HAP-1 (cell line): ENCODE measurements at regions not wholly inside any gene's neighbourhood (a gene's known extent, or its start where the extent isn't known, plus 50 kb on each side); places are given as distances from the start of the nearest gene placed in this dataset.

Experiments used
- DNase-seq, 2 experiments: peaks; one replicate each; pipeline ENCODE4 v3.0.0-alpha.2; 2016 to 2020; ENCODE audit warnings: low spot score in 2 of 2
- H3K27me3 ChIP-seq: fragments of 250-450 bp; sonication (Bioruptor Pico); 2 replicates; pipeline ENCODE4 v1.5.1; 2020; ENCODE audit warnings: low read depth, mild to moderate bottlenecking, moderate library complexity
- H3K36me3 ChIP-seq: fragments of 250-450 bp; sonication (Bioruptor Pico); replicated peaks from 2 replicates; pipeline ENCODE4 v1.5.1; 2020; ENCODE audit warnings: mild to moderate bottlenecking
- H3K4me1 ChIP-seq: fragments of 250-450 bp; sonication (Bioruptor Pico); 2 replicates; pipeline ENCODE4 v1.5.1; 2020; ENCODE audit warnings: mild to moderate bottlenecking
- H3K4me3 ChIP-seq: fragments of 250-450 bp; sonication (Bioruptor Pico); 2 replicates; pipeline ENCODE4 v1.5.1; 2020; ENCODE audit warnings: mild to moderate bottlenecking, moderate library complexity
- H3K9me3 ChIP-seq: fragments of 250-450 bp; sonication (Bioruptor Pico); 2 replicates; pipeline ENCODE4 v1.5.1; 2020; ENCODE audit warnings: mild to moderate bottlenecking, moderate library complexity
- in situ Hi-C: fragments of 300-500 bp; cut with MboI; formaldehyde crosslinking; loops from 3 replicates; pipeline ENCODE4 v1.14.3; 2020; ENCODE audit warnings: low sequenced_read_pairs, inconsistent platforms, mixed read lengths

GRCh38 chr4:13316354-13316753 lies 167.8 kb downstream of the RAB28 start:
- Histone ChIP-seq H3K27me3 (no peaks in the 10 kb centered on the region), H3K36me3 (no peaks in the 10 kb centered on the region), H3K9me3 (no peaks in the 10 kb centered on the region), H3K4me1 (no peaks in the 10 kb centered on the region; the same call in 1 of the 2 replicates), H3K4me3 (no peak overlapping the region)
- no peak for DNase-seq
- in situ Hi-C loops, result no loop called here

DNA sequence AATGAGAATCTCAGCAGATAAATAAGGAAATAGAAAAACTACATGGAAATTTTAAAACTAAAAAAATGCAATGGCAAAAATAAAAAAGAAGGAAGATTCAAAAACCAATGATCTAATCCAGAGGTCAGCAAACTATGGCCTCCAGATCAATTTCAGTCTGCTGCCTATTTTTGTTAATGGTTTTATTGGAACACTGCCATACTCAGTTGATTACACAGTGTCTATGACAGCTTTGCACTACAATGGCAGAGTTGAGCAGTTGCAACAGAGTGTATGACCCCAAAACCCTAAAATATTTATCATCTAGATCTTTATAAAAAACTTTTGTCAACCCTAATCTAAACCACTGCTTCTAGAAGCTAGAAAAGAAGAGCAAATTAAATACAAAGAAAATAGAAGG lies 170.3 kb downstream of the RAB28 start:
- Histone ChIP-seq H3K4me3 (no peak overlapping the region), H3K27me3 (no peaks in the 10 kb centered on the region), H3K9me3 (no peaks in the 10 kb centered on the region), H3K4me1 (no peaks in the 10 kb centered on the region; the same call in 1 of the 2 replicates), H3K36me3 (no peaks in the 10 kb centered on the region)
- no peak for DNase-seq
- in situ Hi-C loops, result no loop called here

DNA sequence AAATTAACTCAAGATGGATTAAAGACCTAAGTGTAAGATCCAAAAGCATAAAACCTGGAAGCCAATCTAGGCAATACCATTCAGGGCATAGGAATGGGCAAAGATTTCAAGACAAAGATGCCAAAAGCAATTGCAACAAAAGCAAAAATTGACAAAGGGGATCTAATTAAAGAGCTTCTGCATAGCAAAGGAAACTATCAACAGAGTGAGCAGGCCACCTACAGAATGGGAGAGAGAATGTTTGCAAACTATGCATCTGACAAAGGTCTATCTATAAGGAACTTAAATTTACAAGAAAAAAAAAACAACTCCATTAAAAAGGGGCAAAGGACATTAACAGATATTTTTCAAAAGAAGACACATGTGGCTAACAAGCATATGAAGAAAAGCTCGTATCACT lies 171.9 kb downstream of the RAB28 start:
- in situ Hi-C loops, result no loop called here
- DNase-seq, result peak in 1 of 2 experiments; percentile 5
- H3K27me3 ChIP-seq, result no peaks in the 10 kb centered on the region

GRCh38 chr4:13309751-13310150 lies 174.4 kb downstream of the RAB28 start:
- Histone ChIP-seq H3K4me3 (no peak overlapping the region), H3K4me1 (no peaks in the 10 kb centered on the region; the same call in 1 of the 2 replicates), H3K27me3 (no peaks in the 10 kb centered on the region), H3K36me3 (no peaks in the 10 kb centered on the region), H3K9me3 (no peaks in the 10 kb centered on the region)
- in situ Hi-C loops, result no loop called here
- no peak for DNase-seq

More for the DNA sequence above, 171.9 kb downstream of the RAB28 start:
- Histone ChIP-seq H3K9me3 (no peaks in the 10 kb centered on the region), H3K4me1 (no peaks in the 10 kb centered on the region; the same call in 1 of the 2 replicates), H3K4me3 (no peak overlapping the region), H3K36me3 (no peaks in the 10 kb centered on the region)

DNA sequence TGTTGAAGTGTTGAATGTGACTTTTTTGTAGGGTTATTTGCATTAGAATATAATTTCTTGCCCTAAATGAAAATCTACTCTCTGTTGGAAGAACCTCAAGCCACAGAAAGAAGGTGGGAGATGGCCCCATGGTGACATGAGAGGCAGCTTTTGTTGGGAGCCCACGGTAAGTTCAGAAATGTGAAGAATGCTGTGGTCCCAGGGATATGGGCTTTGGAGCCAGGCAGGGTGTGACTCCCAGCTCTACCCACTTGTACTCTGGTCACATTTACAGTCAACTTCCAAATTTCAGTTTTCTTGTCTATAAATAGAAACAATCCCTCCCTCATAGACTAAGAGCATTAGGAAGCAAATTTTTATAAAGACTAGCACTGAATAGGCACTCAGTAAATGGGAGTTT lies 177.8 kb downstream of the RAB28 start:
- H3K27me3 ChIP-seq, result no peaks in the 10 kb centered on the region
- no peaks in the 10 kb centered on the region for H3K9me3 ChIP-seq
- in situ Hi-C loops, result no loop called here
- DNase-seq, result no peak
- H3K36me3 ChIP-seq, result no peaks in the 10 kb centered on the region
- H3K4me1 ChIP-seq, result no peaks in the 10 kb centered on the region
- no peak overlapping the region for H3K4me3 ChIP-seq

DNA sequence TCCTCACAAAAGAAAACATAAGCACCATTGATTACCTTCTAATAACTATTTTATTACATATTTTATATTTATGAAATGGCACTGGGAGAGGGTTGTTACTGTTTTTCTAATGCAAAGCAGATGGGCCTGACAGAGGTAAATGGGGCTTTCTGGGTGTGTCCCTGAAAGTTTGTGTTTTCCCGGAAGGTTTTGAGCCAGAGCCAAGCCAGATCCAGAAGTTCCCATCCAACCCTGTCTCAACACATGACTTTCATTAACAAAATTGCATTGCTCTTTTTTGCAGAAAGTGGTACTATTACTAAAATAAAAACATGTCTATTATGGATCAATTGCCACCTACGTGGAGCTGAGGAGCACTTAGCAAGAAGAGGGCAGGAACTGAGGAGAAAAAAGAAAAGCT lies 181.3 kb downstream of the RAB28 start:
- Histone ChIP-seq H3K36me3 (no peaks in the 10 kb centered on the region), H3K9me3 (no peaks in the 10 kb centered on the region), H3K27me3 (no peaks in the 10 kb centered on the region), H3K4me1 (no peaks in the 10 kb centered on the region), H3K4me3 (no peak overlapping the region)
- in situ Hi-C loops, result no loop called here
- DNase-seq, result no peak

DNA sequence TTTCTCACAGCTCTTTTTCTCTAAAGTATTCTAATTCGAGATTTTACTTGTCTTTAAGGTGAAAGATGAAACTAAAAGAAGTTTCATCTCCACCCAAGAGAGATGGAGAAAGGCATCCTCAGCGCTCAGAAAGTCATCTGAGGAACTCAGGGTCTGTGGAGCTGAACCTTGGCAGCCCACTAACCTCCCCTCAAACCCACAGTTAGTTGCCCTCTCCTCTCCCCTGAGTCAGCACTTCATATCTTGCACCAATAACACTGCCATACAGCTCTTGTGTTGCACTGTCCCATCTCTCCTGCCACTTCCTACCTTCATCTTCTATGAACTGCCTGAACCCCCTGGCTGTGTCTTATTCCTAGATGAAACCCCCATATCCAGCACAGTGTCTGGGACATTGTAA lies 184.8 kb downstream of the RAB28 start:
- DNase-seq, result no peak
- H3K9me3 ChIP-seq, result no peaks in the 10 kb centered on the region
- no peak overlapping the region for H3K4me3 ChIP-seq
- no peaks in the 10 kb centered on the region for H3K4me1 ChIP-seq
- H3K36me3 ChIP-seq, result no peaks in the 10 kb centered on the region
- in situ Hi-C loops, result no loop called here
- H3K27me3 ChIP-seq, result no peaks in the 10 kb centered on the region

DNA sequence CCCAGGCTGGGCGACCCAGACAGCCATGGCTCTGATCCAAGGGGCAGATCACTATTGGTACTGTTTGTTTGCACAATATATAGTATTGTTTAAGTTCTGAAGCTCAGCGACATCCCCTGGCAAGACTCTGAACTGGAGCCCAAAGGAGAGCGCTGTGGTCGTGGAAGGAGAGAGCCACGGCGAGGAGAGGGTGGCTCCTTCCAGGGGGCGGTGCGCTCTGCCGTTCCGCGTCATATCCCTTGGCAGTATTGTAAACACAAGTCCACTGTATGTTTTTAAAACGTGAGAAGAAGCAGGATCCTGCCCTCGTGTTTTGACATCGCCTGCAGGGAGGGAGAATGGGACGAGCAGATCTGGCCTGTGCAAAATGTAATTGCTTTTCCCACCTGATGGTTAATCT lies 185.5 kb downstream of the RAB28 start:
- H3K9me3 ChIP-seq, result no peaks in the 10 kb centered on the region
- in situ Hi-C loops, result no loop called here

GRCh38 chr4:13296986-13297385 lies 187.2 kb downstream of the RAB28 start:
- in situ Hi-C loops, result no loop called here
- Histone ChIP-seq H3K4me1 (no peaks in the 10 kb centered on the region), H3K4me3 (no peak overlapping the region), H3K27me3 (no peaks in the 10 kb centered on the region), H3K9me3 (no peaks in the 10 kb centered on the region), H3K36me3 (no peaks in the 10 kb centered on the region)
- DNase-seq, result no peak

More for the DNA sequence above, 185.5 kb downstream of the RAB28 start:
- H3K27me3 ChIP-seq, result no peaks in the 10 kb centered on the region
- no peak for DNase-seq
- H3K4me3 ChIP-seq, result no peak overlapping the region
- no peaks in the 10 kb centered on the region for H3K36me3 ChIP-seq
- no peaks in the 10 kb centered on the region for H3K4me1 ChIP-seq

DNA sequence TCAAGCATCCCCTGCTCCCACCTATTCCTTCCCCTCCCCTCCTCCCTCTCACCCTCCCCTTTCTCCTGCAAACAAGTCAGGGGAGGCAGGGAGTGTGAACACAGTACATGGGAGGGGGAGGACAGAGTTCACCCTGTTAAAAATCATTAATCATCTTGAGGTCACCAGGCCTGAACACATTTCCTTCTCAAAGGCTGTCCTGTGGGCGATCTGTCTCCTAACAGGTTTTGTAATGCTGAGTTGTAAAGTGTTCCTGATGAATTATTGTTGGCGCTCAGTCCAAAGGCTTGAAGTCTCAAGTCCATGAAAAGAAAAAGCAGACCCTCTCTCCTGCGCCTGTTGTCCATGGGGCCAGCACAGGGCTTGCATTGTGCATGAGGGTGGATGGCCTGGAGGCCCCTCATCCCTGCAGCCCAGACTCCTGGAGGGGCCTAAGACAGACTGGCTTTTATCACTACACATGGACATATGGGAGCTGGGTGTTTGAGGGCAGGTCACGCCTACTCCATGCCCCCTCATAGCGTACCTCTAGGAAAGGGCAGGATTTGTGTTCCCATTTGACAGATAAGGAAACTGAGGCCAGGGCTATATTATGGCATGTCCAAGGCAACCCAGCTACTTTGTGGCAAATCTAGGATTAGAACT lies 189.1 kb downstream of the RAB28 start:
- Histone ChIP-seq H3K4me1 (no peaks in the 10 kb centered on the region), H3K27me3 (no peaks in the 10 kb centered on the region), H3K36me3 (no peaks in the 10 kb centered on the region), H3K4me3 (no peak overlapping the region), H3K9me3 (no peaks in the 10 kb centered on the region)
- DNase-seq, result no peak
- in situ Hi-C loops, result no loop called here

DNA sequence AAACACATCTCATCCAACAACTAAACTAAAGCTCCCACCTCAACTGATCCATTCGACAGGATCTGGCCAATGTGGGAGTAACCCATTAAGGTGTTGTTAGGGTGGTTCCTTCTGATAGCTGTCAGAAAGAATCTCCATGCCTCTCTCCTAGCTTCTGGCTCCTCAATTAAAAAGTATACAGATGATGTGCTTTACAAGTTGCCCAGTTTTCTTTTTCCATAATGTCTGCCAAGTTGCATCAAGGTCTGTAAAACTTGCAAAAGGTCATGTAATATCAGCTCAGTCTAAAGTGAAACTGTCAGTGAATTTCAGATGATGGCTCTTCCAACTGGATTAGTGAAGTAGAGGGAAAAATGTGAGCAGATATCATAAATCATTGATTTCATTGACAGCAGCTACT lies 191.8 kb downstream of the RAB28 start:
- DNase-seq, result no peak
- in situ Hi-C loops, result no loop called here
- no peaks in the 10 kb centered on the region for H3K4me1 ChIP-seq
- no peaks in the 10 kb centered on the region for H3K36me3 ChIP-seq
- H3K9me3 ChIP-seq, result no peaks in the 10 kb centered on the region
- H3K4me3 ChIP-seq, result no peak overlapping the region
- H3K27me3 ChIP-seq, result no peaks in the 10 kb centered on the region

- Histone ChIP-seq H3K27me3 (no peaks in the 10 kb centered on the region), H3K4me3 (no peak overlapping the region), H3K36me3 (no peaks in the 10 kb centered on the region), H3K4me1 (no peaks in the 10 kb centered on the region), H3K9me3 (no peaks in the 10 kb centered on the region)
- no peak for DNase-seq
- in situ Hi-C loops, result no loop called here
Observed at GRCh38 chr4:13289391-13289790, 194.7 kb downstream of the RAB28 start.

- no peak for DNase-seq
- Histone ChIP-seq H3K9me3 (no peaks in the 10 kb centered on the region), H3K4me3 (no peak overlapping the region), H3K36me3 (no peaks in the 10 kb centered on the region), H3K4me1 (no peaks in the 10 kb centered on the region), H3K27me3 (no peaks in the 10 kb centered on the region)
- in situ Hi-C loops, result no loop called here
Observed at GRCh38 chr4:13285336-13285735, 198.8 kb downstream of the RAB28 start.

GRCh38 chr4:13284932-13285331 lies 199.2 kb downstream of the RAB28 start:
- no peak overlapping the region for H3K4me3 ChIP-seq
- no peak for DNase-seq
- in situ Hi-C loops, result no loop called here
- no peaks in the 10 kb centered on the region for H3K4me1 ChIP-seq
- no peaks in the 10 kb centered on the region for H3K27me3 ChIP-seq
- H3K36me3 ChIP-seq, result no peaks in the 10 kb centered on the region
- H3K9me3 ChIP-seq, result no peaks in the 10 kb centered on the region

- DNase-seq, result no peak
- H3K27me3 ChIP-seq, result no peaks in the 10 kb centered on the region
- no peaks in the 10 kb centered on the region for H3K36me3 ChIP-seq
- H3K4me1 ChIP-seq, result no peaks in the 10 kb centered on the region
- H3K9me3 ChIP-seq, result no peaks in the 10 kb centered on the region; the same call in 1 of the 2 replicates
- in situ Hi-C loops, result no loop called here
- no peak overlapping the region for H3K4me3 ChIP-seq
Observed at GRCh38 chr4:13276357-13276756, 207.8 kb downstream of the RAB28 start.
